ENCODE measurements at regions not wholly inside any gene's neighbourhood (a gene's known extent, or its start where the extent isn't known, plus 50 kb on each side); places are given as distances from the start of the nearest gene placed in this dataset.

GRCh38 chr11:97607291-97608000 is 1217.6 kb downstream of the JRKL start:
- Histone ChIP-seq H3K27ac (ENCODE audit: low read depth in 1 of 2, low read length in 2 of 2) (no peak overlapping the region), H3K27me3 (ENCODE audit: control insufficient read depth in 4 of 4, insufficient read depth in 4 of 4, low read length in 3 of 4) (peaks cover 0 to 2% (median 0%) of the 10 kb centered on the region in 4 donors), H3K36me3 (ENCODE audit: control insufficient read depth in 4 of 4, insufficient read depth in 3 of 4, low read depth in 1 of 4, low read length in 3 of 4) (no peaks in the 10 kb centered on the region), H3K4me1 (ENCODE audit: control insufficient read depth in 4 of 4, insufficient read depth in 4 of 4, low read length in 3 of 4) (no peaks in the 10 kb centered on the region), H3K9me3 (ENCODE audit: control insufficient read depth in 4 of 4, low read length in 3 of 4) (peaks cover 0 to 8% (median 0%) of the 10 kb centered on the region in 4 donors), H3K4me3 (ENCODE audit: low read depth in 1 of 3, low read length in 3 of 3) (no peak overlapping the region), H3K9ac (ENCODE audit: low read depth in 1 of 2, low read length in 2 of 2) (no peak overlapping the region)
- 63% methylated on average over 3 of the region's 3 CpGs for WGBS
- no peak for DNase-seq (ENCODE audit: low spot score)
- TF ChIP-seq TAF1 (conservative IDR thresholded peaks at IDR 0.05) (no peak), REST (IDR thresholded peaks at IDR 0.05) (no peak), RXRA (IDR thresholded peaks at IDR 0.05) (no peak), HNF4A (conservative IDR thresholded peaks at IDR 0.05) (no peak), YY1 (IDR thresholded peaks at IDR 0.05) (no peak), FOXA1 (IDR thresholded peaks at IDR 0.05) (no peak)
- TF ChIP-seq, protein P1, sequence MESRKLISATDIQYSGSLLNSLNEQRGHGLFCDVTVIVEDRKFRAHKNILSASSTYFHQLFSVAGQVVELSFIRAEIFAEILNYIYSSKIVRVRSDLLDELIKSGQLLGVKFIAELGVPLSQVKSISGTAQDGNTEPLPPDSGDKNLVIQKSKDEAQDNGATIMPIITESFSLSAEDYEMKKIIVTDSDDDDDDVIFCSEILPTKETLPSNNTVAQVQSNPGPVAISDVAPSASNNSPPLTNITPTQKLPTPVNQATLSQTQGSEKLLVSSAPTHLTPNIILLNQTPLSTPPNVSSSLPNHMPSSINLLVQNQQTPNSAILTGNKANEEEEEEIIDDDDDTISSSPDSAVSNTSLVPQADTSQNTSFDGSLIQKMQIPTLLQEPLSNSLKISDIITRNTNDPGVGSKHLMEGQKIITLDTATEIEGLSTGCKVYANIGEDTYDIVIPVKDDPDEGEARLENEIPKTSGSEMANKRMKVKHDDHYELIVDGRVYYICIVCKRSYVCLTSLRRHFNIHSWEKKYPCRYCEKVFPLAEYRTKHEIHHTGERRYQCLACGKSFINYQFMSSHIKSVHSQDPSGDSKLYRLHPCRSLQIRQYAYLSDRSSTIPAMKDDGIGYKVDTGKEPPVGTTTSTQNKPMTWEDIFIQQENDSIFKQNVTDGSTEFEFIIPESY (IDR thresholded peaks at IDR 0.05): no peak

DNA sequence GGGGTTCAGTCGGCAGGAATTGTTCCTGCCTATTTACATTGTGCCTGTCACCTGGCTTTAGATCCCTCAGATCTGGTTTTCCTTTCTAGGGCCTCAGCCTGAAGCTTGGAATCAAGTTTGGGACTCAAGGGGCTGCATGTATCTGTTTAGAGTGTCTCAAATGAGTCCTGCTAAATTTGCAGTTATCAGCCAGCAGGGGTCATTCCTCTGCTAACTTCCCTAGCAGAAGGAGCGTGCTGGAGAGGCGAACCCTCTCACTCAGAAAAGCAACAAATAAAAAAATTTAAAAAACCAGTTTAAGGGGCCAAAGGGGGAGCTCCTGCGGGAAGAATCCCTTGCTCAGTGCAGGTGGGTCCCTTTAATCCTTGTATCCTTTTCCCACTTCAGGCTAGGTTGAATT is 1220.2 kb downstream of the JRKL start:
- TF ChIP-seq RAD21 (IDR thresholded peaks at IDR 0.05) (no peak), MAX (IDR thresholded peaks at IDR 0.05) (no peak), SP1 (IDR thresholded peaks at IDR 0.05) (no peak), JUND (IDR thresholded peaks at IDR 0.05) (no peak), GABPA (IDR thresholded peaks at IDR 0.05 in 1 of 2, conservative IDR thresholded peaks at IDR 0.05 in 1 of 2) (no peak), REST (IDR thresholded peaks at IDR 0.05) (no peak), FOXA2 (IDR thresholded peaks at IDR 0.05) (no peak), EGR1 (IDR thresholded peaks at IDR 0.05; ENCODE audit: low read depth in 2 of 2) (no peak), NR2F2 (IDR thresholded peaks at IDR 0.05) (no peak), RXRA (IDR thresholded peaks at IDR 0.05) (no peak), HNF4G (IDR thresholded peaks at IDR 0.05) (no peak), YY1 (IDR thresholded peaks at IDR 0.05) (no peak)
- TF ChIP-seq, protein P2, sequence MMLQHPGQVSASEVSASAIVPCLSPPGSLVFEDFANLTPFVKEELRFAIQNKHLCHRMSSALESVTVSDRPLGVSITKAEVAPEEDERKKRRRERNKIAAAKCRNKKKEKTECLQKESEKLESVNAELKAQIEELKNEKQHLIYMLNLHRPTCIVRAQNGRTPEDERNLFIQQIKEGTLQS (IDR thresholded peaks at IDR 0.05): no peak
- TF ChIP-seq, protein P1 (IDR thresholded peaks at IDR 0.05): no peak
- Histone ChIP-seq H3K9me3 (ENCODE audit: control insufficient read depth in 4 of 4, low read length in 3 of 4) (peaks cover 0 to 8% (median 0%) of the 10 kb centered on the region in 4 donors), H3K27ac (ENCODE audit: low read depth in 1 of 2, low read length in 2 of 2) (no peak overlapping the region), H3K4me1 (ENCODE audit: control insufficient read depth in 4 of 4, insufficient read depth in 4 of 4, low read length in 3 of 4) (no peaks in the 10 kb centered on the region), H3K27me3 (ENCODE audit: control insufficient read depth in 4 of 4, insufficient read depth in 4 of 4, low read length in 3 of 4) (peaks cover 0 to 2% (median 0%) of the 10 kb centered on the region in 4 donors), H3K4me3 (ENCODE audit: low read depth in 1 of 3, low read length in 3 of 3) (no peak overlapping the region), H3K9ac (ENCODE audit: low read depth in 1 of 2, low read length in 2 of 2) (no peak overlapping the region), H3K36me3 (ENCODE audit: control insufficient read depth in 4 of 4, insufficient read depth in 3 of 4, low read depth in 1 of 4, low read length in 3 of 4) (no peaks in the 10 kb centered on the region)
- DNase-seq (ENCODE audit: low spot score): no peak
- WGBS: 53% methylated on average over 4 of the region's 4 CpGs
